ENCODE measurements at regions not wholly inside any gene's neighbourhood (a gene's known extent, or its start where the extent isn't known, plus 50 kb on each side); places are given as distances from the start of the nearest gene placed in this dataset.

- TF ChIP-seq ZNF281 (CRISPR knock-in tag; IDR thresholded peaks at IDR 0.05) = no peak
- TF ChIP-seq ZNF232 (CRISPR knock-in tag; IDR thresholded peaks at IDR 0.05) = no peak
- no peak for TF ChIP-seq USF2 (CRISPR knock-in tag; IDR thresholded peaks at IDR 0.05)
- no peak for TF ChIP-seq PRRX2 (CRISPR knock-in tag; IDR thresholded peaks at IDR 0.05)
- no peak for TF ChIP-seq NFE2L1 (CRISPR knock-in tag; IDR thresholded peaks at IDR 0.05)
- TF ChIP-seq FOXP1 (CRISPR knock-in tag; IDR thresholded peaks at IDR 0.05; ENCODE audit: borderline replicate concordance) = no peak
- TF ChIP-seq MAX (CRISPR knock-in tag; IDR thresholded peaks at IDR 0.05) = no peak
- no peak for TF ChIP-seq CBFB (CRISPR knock-in tag; IDR thresholded peaks at IDR 0.05; ENCODE audit: low read depth)
- no peak for TF ChIP-seq ATF2 (CRISPR knock-in tag; IDR thresholded peaks at IDR 0.05; ENCODE audit: borderline replicate concordance, low read depth)
- no peak for TF ChIP-seq ZNF121 (CRISPR knock-in tag; IDR thresholded peaks at IDR 0.05)
- no peak for DNase-seq (ENCODE audit: low spot score)
- ChIA-PET CTCF (interaction anchor here (0.5 to 1.0 kb wide), 2 partner anchors 201 to 236 kb away, joined by 3 to 4 read pairs; partner anchors contain the start of gene FAM50B), POLR2A (no interaction called here)
- Mint-ChIP-seq H3K36me3 (no peaks in the 10 kb centered on the region), H3K27ac (no peak overlapping the region), H3K4me1 (peaks cover 7% of the 10 kb centered on the region), H3K4me3 (no peak overlapping the region), H3K27me3 (ENCODE audit: low read depth) (no peaks in the 10 kb centered on the region), H3K9me3 (peaks cover 3% of the 10 kb centered on the region; the same call in 1 of the 2 replicates)
- ATAC-seq = no peak
Measured at GRCh38 chr6:3612341-3613041, 139.0 kb downstream of the PXDC1 start.

GRCh38 chr6:3610921-3611320 is 140.6 kb downstream of the PXDC1 start:
- H3K4me3 Mint-ChIP-seq = no peak overlapping the region
- ATAC-seq (no peak), DNase-seq (ENCODE audit: low spot score) (no peak)
- H3K4me1 Mint-ChIP-seq = peaks cover 7% of the 10 kb centered on the region
- ChIA-PET POLR2A (no interaction called here), CTCF (interaction anchor here (1.5 kb wide), 1 partner anchor 117 kb away, joined by 3 read pairs; no protein-coding TSS in a partner anchor)
- no peaks in the 10 kb centered on the region for H3K36me3 Mint-ChIP-seq
- TF ChIP-seq NR3C1 (CRISPR knock-in tag; conservative IDR thresholded peaks at IDR 0.05; ENCODE audit: low read depth) (no peak), PRRX2 (CRISPR knock-in tag; IDR thresholded peaks at IDR 0.05) (no peak)
- peaks cover 3% of the 10 kb centered on the region; the same call in 1 of the 2 replicates for H3K9me3 Mint-ChIP-seq
- H3K27me3 Mint-ChIP-seq (ENCODE audit: low read depth) = no peaks in the 10 kb centered on the region
- H3K27ac Mint-ChIP-seq = no peak overlapping the region

GRCh38 chr6:3610206-3610605 is 141.3 kb downstream of the PXDC1 start:
- H3K9me3 Mint-ChIP-seq = peaks cover 3% of the 10 kb centered on the region; the same call in 1 of the 2 replicates
- H3K4me3 Mint-ChIP-seq = no peak overlapping the region
- CTCF ChIA-PET = interaction anchor here (1.0 to 1.5 kb wide), 2 partner anchors 16 to 118 kb away, joined by 3 to 4 read pairs; no protein-coding TSS in a partner anchor
- H3K27me3 Mint-ChIP-seq (ENCODE audit: low read depth) = no peaks in the 10 kb centered on the region
- no peaks in the 10 kb centered on the region for H3K36me3 Mint-ChIP-seq
- ATAC-seq (no peak), DNase-seq (ENCODE audit: low spot score) (no peak)
- no peak overlapping the region for H3K27ac Mint-ChIP-seq
- TF ChIP-seq SOX15 (CRISPR knock-in tag; IDR thresholded peaks at IDR 0.05) = no peak
- no peak for TF ChIP-seq AR (CRISPR knock-in tag; IDR thresholded peaks at IDR 0.05)
- no peak for TF ChIP-seq SP1 (CRISPR knock-in tag; conservative IDR thresholded peaks at IDR 0.05)
- TF ChIP-seq PRRX2 (CRISPR knock-in tag; IDR thresholded peaks at IDR 0.05) = no peak
- peaks cover 7% of the 10 kb centered on the region for H3K4me1 Mint-ChIP-seq
- POLR2A ChIA-PET = no interaction called here

Data from WTC11 (cell line).